HG02981 (cell line): ENCODE measurements at regions not wholly inside any gene's neighbourhood (a gene's known extent, or its start where the extent isn't known, plus 50 kb on each side); places are given as distances from the start of the nearest gene placed in this dataset.
A peak's percentile ranks its signal among the peaks of the same experiment; 100 is the strongest.
"Not testable (repeated sequence)": the region's sequence is repeated elsewhere in the genome, so short reads cannot be mapped to it uniquely, and the experiment has no call there.

ENCODE experiments used
- ATAC-seq: cut with Tn5 transposase; IDR thresholded peaks from one replicate; pipeline ENCODE4 v1.9.1; 2021; ENCODE audit warnings: mild to moderate bottlenecking, moderate library complexity; ENCODE audit not compliant: unreplicated experiment

DNA sequence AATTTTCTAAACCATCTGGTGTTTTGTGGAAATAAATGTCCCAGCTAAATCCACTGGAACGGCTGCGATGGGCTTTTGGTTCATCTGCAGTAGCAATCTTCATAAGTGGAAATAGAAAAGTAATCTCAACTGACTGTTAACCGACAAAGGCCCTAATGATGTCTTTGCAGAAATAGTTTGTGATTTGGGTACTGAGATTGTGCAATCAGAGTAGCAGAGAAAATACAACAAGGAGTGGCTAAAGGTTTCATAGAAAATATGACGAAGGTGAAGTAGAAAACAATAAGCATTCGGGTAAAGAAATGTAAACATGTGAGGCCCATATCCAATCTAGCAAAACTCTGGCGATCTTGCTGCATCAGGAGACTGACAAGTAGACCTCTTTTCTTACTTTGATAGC, 262.6 kb upstream of the MCTP2 start:
- ATAC-seq = no peak

DNA sequence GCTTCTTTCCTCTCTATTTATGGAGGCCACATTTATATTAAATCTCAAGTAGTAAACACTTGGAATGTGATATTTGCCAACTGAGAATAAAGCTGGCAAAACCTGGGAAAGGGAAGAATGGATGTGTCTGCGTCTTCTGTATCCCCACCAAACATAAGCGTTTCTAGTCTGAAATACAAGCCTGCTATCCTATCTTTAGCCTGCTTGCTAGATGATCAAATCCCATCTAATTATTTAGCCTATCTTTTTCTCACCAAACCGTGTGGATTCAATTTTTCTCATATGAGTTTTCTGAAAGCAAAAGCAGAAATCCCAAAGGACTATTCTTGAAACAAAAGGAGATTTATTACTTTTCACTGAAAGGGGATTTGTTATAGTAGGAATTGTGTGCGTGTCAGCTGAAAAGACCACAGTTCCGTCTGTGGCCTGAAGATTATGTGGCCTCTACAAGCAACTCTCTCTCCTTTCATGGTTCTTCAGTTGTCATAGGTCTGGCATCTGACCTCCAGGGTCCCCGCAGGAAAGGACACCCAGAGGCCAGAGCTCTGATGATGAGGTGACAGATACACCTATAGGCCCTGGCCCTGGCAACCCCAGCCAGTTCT, 266.0 kb upstream of the MCTP2 start:
- no peak for ATAC-seq

DNA sequence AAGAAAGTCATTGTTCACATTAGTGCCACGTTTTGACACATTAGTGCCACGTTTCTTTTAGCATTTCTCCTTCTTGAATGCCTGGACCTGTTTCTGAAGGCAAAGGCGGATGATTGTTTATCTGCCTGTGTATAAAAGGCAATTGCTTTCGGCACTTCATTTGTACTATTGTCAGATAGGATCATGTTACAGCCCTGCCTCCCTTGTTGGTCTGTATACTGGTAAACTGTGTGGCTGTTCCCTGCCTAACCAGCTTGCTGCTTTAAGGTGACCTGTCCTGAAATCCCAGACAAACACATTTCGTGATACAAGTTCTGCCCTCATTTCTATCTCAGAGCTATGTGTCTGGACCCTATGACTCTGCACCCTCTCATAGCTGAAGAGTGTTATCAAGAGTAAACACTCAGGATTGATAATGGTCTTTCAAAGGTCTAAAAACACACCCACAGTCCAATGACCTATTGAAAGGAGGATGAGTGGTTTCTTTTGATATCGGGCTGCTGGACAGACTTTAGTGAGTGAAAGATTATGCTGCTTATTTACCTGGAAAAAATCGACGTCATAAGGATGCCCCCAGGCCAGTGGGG, 276.3 kb upstream of the MCTP2 start:
- ATAC-seq = no peak

DNA sequence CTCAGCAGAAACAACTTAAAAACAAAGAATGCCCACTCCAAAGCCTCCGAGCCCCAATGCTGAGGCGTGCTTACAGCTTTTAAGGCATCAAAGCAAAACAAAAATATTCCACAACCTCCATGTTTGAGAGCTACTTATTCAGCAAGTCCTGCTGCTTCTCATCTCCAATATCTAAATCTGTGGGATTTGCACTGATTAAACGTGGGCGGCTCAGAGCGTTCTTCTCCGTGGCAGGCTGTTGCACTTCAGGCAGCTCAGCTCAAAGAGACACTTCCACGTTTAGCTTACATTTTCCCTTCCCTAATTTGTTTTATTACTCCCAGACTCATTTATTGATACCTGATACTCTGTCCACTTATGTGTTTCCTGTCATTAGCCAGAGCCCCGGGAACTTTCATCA, 282.6 kb upstream of the MCTP2 start:
- no peak for ATAC-seq

DNA sequence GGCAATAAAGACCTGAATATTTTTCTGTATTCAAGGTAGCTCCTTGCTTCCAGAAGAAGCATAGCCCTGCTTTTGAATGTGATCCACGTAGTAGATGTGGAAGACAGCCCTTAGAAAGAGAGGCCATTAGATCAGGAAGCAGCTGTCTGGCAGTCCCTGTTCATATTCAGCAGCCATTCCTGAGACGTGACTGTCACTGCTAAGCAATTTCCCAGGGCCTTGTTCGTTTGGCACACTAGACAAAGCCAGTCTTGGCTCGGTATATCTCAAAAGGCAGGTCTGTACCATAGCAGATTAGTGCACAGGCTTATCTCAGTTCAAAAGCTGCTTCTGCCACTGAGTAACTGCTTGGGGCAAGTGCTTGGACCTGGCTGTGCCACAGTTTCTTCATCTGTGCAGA, 287.8 kb upstream of the MCTP2 start:
- no peak for ATAC-seq

GRCh38 chr15:93942269-93942694, 289.1 kb upstream of the MCTP2 start:
- no peak for ATAC-seq

GRCh38 chr15:93941697-93942096, 289.7 kb upstream of the MCTP2 start:
- ATAC-seq = no peak

GRCh38 chr15:93940226-93940625, 291.1 kb upstream of the MCTP2 start:
- ATAC-seq = no peak

- ATAC-seq = peak; percentile 87
Measured at GRCh38 chr15:93932164-93932776, 299.1 kb upstream of the MCTP2 start.

GRCh38 chr15:93929375-93930094, 301.8 kb upstream of the MCTP2 start:
- no peak for ATAC-seq

- ATAC-seq = no peak
Measured at GRCh38 chr15:93920204-93920603, 311.2 kb upstream of the MCTP2 start.

DNA sequence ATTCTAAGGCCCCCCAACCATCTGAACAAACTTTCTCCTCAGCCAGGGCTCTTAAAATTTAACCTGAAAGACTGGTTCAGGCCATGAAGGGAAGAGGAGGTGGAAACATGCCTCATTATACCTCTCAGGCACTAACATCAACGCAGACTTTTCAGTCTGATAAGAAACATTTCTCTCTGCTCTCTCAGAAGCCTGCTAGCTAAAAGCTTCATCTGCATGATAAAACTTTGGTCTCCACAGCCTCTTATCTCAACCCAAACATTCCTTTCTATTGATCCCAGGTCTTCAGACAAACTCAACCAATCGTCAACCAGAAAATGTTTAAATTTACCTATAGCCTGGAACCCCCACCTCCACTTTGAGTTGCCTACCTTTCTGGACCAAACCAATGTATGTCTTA, 312.6 kb upstream of the MCTP2 start:
- ATAC-seq = not testable (repeated sequence)

- no peak for ATAC-seq
Measured at GRCh38 chr15:93917181-93917580, 314.2 kb upstream of the MCTP2 start.

DNA sequence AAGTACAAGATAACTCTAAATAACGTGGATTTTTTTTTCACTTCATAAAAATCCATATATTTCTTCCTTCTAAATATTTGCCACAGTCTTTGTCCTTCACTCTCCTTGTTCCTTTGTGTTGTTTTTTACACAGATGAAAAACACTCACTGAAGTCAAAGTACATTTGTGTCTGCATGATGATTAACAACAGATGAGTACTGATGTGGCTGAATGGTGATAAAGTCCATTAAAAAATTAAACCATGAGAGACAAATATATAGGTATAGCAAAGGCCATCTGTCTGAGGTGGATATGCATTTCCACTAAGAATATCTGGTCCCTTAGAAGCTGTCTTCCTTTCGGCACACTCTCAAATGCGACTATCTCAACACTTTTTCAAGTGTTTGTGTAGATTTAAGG, 317.5 kb upstream of the MCTP2 start:
- ATAC-seq = no peak

GRCh38 chr15:93913310-93913709, 318.1 kb upstream of the MCTP2 start:
- no peak for ATAC-seq

DNA sequence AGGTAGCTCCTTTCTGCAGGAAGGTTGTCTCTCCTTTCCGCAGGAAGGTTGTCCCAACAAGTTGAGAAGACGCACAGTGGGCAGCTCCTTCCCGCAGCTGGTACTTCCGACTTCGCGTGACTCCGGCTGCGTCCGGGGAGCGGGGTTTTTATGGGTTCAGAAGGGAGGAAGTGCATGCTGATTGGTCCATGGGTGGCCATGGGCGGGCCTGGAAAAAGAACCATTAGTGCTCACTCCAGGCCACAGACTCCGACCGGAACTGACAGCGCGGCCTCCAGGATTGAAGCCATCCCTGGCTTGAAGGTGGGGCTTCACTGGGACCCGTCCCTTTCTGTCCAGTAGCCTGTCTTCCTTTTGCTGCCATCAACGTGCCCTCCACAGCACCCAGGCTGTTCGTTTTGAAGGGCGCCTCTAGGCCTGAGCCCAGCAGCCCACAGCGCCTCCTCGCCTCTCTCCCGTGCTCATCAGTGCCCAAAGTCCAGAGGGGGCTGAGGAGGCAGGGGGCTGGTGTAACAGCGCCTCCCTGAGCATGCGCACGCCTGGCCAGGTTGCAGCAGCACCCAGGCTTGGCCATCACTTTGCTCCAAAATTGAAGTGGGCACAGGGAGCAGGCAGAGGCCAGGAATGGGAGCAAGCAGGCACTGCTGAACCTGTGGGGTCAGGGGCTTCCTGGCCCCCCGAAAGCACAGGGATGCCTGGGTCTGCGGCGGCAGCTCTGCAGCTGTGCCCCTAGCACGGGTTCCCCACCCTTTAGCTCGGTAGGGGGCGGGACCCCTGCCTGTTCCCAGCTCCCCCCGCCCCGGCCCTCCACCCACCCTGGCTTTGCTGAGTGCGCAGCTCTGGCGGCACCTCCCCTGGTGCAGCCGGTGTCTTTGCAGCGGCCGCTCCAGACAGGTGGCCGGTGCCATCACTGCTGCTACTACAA, 330.6 kb upstream of the MCTP2 start:
- no peak for ATAC-seq

GRCh38 chr15:93899817-93900216, 331.5 kb upstream of the MCTP2 start:
- ATAC-seq = no peak

- no peak for ATAC-seq
Measured at GRCh38 chr15:93897377-93897776, 334.0 kb upstream of the MCTP2 start.

DNA sequence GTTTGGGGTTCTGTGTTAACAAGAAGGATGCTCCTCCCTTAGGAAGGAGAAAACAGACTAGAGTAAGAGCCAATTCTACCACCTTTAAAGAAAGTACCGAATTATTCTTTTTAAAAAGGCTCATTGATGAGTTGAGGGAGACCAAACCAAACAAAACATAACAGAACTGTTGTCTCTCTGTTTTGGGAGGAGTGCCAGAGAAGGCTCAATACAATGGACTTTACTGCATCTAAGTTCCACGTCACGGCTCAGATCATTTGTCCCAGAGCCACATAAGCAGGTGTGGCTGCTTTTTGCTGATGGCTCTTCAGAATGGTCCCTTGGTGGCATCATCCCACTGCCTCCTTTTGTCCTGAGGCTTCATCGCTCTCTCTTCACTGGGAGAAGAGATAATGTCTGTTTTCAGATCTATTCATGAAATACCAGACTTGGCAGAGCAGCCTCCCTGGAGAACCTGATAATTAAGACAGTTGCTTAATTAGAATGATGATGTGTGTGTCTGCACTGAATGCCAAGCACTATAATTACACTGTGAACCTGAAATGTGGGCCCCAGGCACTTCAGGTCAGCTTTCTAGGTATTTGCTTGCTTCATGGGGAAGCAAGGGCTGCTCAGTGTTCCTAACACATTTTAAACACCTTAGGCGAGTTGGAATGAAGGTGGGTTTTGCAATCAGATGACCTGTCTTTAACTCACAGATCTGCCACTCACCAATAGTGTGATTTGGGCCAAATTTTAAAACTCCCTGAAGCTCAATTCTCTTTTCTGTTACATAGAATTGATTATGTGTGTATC, 335.2 kb upstream of the MCTP2 start:
- ATAC-seq = no peak

- no peak for ATAC-seq
Measured at GRCh38 chr15:93894438-93895036, 336.8 kb upstream of the MCTP2 start.
